ENCODE measurements at regions not wholly inside any gene's neighbourhood (a gene's known extent, or its start where the extent isn't known, plus 50 kb on each side); places are given as distances from the start of the nearest gene placed in this dataset.

DNA sequence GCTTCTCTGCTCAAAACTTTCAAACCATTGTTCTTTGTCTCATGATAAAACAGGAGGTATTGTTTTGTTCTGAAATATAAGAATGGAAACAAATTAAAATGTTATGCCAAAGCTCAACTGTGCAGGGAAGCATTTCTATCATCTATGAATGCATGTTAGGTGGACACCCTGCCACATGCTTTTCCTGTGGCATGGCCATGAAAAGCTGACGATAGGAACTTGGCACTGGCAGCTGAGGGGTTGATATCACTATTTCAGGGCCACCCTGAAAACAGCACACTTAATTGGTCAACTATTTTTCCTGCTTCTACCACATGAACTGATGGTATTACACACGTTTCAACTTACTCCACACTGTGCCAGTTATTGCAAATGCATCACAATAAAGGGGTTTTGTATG lies 157.3 kb downstream of the MREG start:
- TF ChIP-seq, protein P1, sequence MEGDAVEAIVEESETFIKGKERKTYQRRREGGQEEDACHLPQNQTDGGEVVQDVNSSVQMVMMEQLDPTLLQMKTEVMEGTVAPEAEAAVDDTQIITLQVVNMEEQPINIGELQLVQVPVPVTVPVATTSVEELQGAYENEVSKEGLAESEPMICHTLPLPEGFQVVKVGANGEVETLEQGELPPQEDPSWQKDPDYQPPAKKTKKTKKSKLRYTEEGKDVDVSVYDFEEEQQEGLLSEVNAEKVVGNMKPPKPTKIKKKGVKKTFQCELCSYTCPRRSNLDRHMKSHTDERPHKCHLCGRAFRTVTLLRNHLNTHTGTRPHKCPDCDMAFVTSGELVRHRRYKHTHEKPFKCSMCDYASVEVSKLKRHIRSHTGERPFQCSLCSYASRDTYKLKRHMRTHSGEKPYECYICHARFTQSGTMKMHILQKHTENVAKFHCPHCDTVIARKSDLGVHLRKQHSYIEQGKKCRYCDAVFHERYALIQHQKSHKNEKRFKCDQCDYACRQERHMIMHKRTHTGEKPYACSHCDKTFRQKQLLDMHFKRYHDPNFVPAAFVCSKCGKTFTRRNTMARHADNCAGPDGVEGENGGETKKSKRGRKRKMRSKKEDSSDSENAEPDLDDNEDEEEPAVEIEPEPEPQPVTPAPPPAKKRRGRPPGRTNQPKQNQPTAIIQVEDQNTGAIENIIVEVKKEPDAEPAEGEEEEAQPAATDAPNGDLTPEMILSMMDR (IDR thresholded peaks at IDR 0.05; ENCODE audit: low read depth, low read length, missing input control), result no peak
- TF ChIP-seq SP1 (IDR thresholded peaks at IDR 0.05) (no peak), TAF1 (conservative IDR thresholded peaks at IDR 0.05) (no peak), YY1 (IDR thresholded peaks at IDR 0.05) (no peak), ZBTB33 (IDR thresholded peaks at IDR 0.05) (no peak), EGR1 (IDR thresholded peaks at IDR 0.05; ENCODE audit: low read depth in 2 of 2) (no peak), JUND (IDR thresholded peaks at IDR 0.05) (no peak), HNF4A (conservative IDR thresholded peaks at IDR 0.05) (no peak), RAD21 (IDR thresholded peaks at IDR 0.05) (no peak), GABPA (IDR thresholded peaks at IDR 0.05 in 1 of 2, conservative IDR thresholded peaks at IDR 0.05 in 1 of 2) (no peak), FOXA1 (IDR thresholded peaks at IDR 0.05) (no peak)
- TF ChIP-seq, protein P2, sequence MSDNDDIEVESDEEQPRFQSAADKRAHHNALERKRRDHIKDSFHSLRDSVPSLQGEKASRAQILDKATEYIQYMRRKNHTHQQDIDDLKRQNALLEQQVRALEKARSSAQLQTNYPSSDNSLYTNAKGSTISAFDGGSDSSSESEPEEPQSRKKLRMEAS (IDR thresholded peaks at IDR 0.05), result no peak
- TF ChIP-seq, protein P3, sequence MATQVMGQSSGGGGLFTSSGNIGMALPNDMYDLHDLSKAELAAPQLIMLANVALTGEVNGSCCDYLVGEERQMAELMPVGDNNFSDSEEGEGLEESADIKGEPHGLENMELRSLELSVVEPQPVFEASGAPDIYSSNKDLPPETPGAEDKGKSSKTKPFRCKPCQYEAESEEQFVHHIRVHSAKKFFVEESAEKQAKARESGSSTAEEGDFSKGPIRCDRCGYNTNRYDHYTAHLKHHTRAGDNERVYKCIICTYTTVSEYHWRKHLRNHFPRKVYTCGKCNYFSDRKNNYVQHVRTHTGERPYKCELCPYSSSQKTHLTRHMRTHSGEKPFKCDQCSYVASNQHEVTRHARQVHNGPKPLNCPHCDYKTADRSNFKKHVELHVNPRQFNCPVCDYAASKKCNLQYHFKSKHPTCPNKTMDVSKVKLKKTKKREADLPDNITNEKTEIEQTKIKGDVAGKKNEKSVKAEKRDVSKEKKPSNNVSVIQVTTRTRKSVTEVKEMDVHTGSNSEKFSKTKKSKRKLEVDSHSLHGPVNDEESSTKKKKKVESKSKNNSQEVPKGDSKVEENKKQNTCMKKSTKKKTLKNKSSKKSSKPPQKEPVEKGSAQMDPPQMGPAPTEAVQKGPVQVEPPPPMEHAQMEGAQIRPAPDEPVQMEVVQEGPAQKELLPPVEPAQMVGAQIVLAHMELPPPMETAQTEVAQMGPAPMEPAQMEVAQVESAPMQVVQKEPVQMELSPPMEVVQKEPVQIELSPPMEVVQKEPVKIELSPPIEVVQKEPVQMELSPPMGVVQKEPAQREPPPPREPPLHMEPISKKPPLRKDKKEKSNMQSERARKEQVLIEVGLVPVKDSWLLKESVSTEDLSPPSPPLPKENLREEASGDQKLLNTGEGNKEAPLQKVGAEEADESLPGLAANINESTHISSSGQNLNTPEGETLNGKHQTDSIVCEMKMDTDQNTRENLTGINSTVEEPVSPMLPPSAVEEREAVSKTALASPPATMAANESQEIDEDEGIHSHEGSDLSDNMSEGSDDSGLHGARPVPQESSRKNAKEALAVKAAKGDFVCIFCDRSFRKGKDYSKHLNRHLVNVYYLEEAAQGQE (IDR thresholded peaks at IDR 0.05), result no peak
- TF ChIP-seq, protein P4, sequence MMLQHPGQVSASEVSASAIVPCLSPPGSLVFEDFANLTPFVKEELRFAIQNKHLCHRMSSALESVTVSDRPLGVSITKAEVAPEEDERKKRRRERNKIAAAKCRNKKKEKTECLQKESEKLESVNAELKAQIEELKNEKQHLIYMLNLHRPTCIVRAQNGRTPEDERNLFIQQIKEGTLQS (IDR thresholded peaks at IDR 0.05), result no peak

All from liver (tissue), 3 donors.